OCI-LY3 (cell line): ENCODE measurements at regions not wholly inside any gene's neighbourhood (a gene's known extent, or its start where the extent isn't known, plus 50 kb on each side); places are given as distances from the start of the nearest gene placed in this dataset.

Experiments used
- EZH2phosphoT487 ChIP-seq: fragments of 200-600 bp; shearing (Covaris generic); IDR thresholded peaks from 2 replicates; pipeline ENCODE4 v1.6.1; 2018; ENCODE audit warnings: antibody characterized with exemption, mixed run types, low read depth
- TF ChIP-seq, protein P1 (sequence below): fragments of 200-600, 300-600 bp; sonication (generic); IDR thresholded peaks from 2 replicates; pipeline ENCODE4 v1.5.1; 2014; ENCODE audit warnings: antibody characterized with exemption, low read length, low read depth

DNA sequence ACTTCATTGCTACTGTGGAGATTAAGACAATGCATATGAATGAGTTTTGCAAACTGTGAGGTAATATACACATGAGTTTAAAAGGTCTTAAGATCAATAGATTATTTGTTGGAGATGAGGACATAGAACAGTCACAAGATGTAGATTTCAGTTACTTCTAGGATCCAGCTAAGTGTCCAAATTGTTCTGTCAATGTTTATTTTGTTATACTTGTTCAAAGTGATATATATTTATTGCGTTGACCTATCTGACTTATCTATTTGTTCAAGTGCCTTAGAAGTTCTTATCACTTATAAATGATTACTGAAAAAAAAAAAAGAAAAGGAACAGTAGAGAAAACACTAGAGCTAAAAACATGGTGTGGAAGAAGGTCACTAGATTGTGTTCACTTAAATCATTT is 75.6 kb upstream of the GRIN3A start:
- TF ChIP-seq, protein P1, sequence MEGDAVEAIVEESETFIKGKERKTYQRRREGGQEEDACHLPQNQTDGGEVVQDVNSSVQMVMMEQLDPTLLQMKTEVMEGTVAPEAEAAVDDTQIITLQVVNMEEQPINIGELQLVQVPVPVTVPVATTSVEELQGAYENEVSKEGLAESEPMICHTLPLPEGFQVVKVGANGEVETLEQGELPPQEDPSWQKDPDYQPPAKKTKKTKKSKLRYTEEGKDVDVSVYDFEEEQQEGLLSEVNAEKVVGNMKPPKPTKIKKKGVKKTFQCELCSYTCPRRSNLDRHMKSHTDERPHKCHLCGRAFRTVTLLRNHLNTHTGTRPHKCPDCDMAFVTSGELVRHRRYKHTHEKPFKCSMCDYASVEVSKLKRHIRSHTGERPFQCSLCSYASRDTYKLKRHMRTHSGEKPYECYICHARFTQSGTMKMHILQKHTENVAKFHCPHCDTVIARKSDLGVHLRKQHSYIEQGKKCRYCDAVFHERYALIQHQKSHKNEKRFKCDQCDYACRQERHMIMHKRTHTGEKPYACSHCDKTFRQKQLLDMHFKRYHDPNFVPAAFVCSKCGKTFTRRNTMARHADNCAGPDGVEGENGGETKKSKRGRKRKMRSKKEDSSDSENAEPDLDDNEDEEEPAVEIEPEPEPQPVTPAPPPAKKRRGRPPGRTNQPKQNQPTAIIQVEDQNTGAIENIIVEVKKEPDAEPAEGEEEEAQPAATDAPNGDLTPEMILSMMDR: no peak
- TF ChIP-seq EZH2phosphoT487: no peak
